HEK293 (cell line): ENCODE measurements at regions not wholly inside any gene's neighbourhood (a gene's known extent, or its start where the extent isn't known, plus 50 kb on each side); places are given as distances from the start of the nearest gene placed in this dataset.

Source experiments
- CTCF ChIP-seq: fragments of 450-650 bp; formaldehyde crosslinking; IDR thresholded peaks from 2 replicates; pipeline ENCODE4 v1.5.1; 2016; ENCODE audit warnings: missing biosample characterization, missing genetic modification characterization
- KLF1 ChIP-seq: fragments of 450-650 bp; formaldehyde crosslinking; IDR thresholded peaks from 2 replicates; pipeline ENCODE4 v1.5.1; 2016; ENCODE audit warnings: missing biosample characterization, missing genetic modification characterization
- YY1 ChIP-seq: fragments of 450-650 bp; formaldehyde crosslinking; IDR thresholded peaks from 2 replicates; pipeline ENCODE4 v1.5.1; 2018; ENCODE audit warnings: missing biosample characterization, missing genetic modification characterization
- ZFP41 ChIP-seq: fragments of 450-650 bp; formaldehyde crosslinking; IDR thresholded peaks from 2 replicates; pipeline ENCODE4 v1.5.1; 2016; ENCODE audit warnings: missing biosample characterization, missing genetic modification characterization, borderline replicate concordance
- ZNF223 ChIP-seq: fragments of 450-650 bp; formaldehyde crosslinking; IDR thresholded peaks from 2 replicates; pipeline ENCODE4 v1.5.1; 2016; ENCODE audit warnings: missing biosample characterization, missing genetic modification characterization
- ZNF549 ChIP-seq: fragments of 450-650 bp; IDR thresholded peaks from 2 replicates; pipeline ENCODE4 v1.5.1; 2018; ENCODE audit warnings: missing biosample characterization, missing genetic modification characterization, mild to moderate bottlenecking, inconsistent platforms, moderate library complexity

DNA sequence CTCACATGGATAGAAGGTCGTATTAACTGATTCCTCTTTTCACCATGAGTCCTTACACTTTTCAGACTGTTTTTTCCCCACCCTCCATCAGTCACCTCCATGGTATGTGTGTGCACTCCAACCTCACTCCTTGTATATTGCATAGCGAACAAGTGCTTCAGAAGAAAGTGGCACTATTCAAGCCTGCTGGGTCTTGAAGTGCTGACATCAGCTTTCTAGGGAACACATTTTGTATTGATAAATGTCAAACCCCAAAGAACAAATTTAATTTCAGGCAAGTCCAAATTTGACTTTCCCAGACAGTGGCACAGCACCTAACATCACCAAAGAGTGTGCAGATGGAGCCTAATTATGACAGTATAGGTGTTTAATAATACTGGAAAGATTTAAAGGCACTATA lies 617.4 kb upstream of the STXBP6 start:
- TF ChIP-seq ZFP41 (tag by site-specific recombination) (no peak), CTCF (tag by site-specific recombination) (no peak), ZNF223 (tag by site-specific recombination) (no peak), YY1 (tag by site-specific recombination) (no peak), KLF1 (tag by site-specific recombination) (no peak), ZNF549 (tag by site-specific recombination) (no peak)
